T-helper 2 cell treated with Interferon-gamma antibody and Interleukin-4, amounts not matched to agents 5 μg/mL and 100 μg/mL, for 36 hours (primary cell): ENCODE measurements at regions not wholly inside any gene's neighbourhood (a gene's known extent, or its start where the extent isn't known, plus 50 kb on each side); places are given as distances from the start of the nearest gene placed in this dataset.
"Not testable (repeated sequence)": the region's sequence is repeated elsewhere in the genome, so short reads cannot be mapped to it uniquely, and the experiment has no call there.

ENCODE experiments used
- DNase-seq: peaks from one replicate; pipeline ENCODE4 v3.0.0; 2021; ENCODE audit warnings: low spot score
- H3K27ac Mint-ChIP-seq: one replicate; pipeline ENCODE4 v1.8.0; 2021; ENCODE audit warnings: mild to moderate bottlenecking, mixed read lengths
- H3K27me3 Mint-ChIP-seq: one replicate; pipeline ENCODE4 v1.8.0; 2021; ENCODE audit warnings: low read depth, mixed read lengths
- H3K36me3 Mint-ChIP-seq: one replicate; pipeline ENCODE4 v1.8.0; 2021; ENCODE audit warnings: low read depth, mixed read lengths
- H3K4me1 Mint-ChIP-seq: one replicate; pipeline ENCODE4 v1.8.0; 2021; ENCODE audit warnings: low read depth, mixed read lengths
- H3K4me3 Mint-ChIP-seq: one replicate; pipeline ENCODE4 v1.8.0; 2022; ENCODE audit warnings: mild to moderate bottlenecking, moderate library complexity, mixed read lengths
- H3K9me3 Mint-ChIP-seq: one replicate; pipeline ENCODE4 v1.8.0; 2021; ENCODE audit warnings: mixed read lengths

GRCh38 chr2:2581331-2582159, 250.5 kb upstream of the MYT1L start:
- H3K36me3 Mint-ChIP-seq, result no peaks in the 10 kb centered on the region
- no peak for DNase-seq
- no peaks in the 10 kb centered on the region for H3K9me3 Mint-ChIP-seq
- no peaks in the 10 kb centered on the region for H3K27me3 Mint-ChIP-seq
- H3K27ac Mint-ChIP-seq, result no peak overlapping the region
- H3K4me1 Mint-ChIP-seq, result no peaks in the 10 kb centered on the region
- no peak overlapping the region for H3K4me3 Mint-ChIP-seq

GRCh38 chr2:2580841-2581240, 249.8 kb upstream of the MYT1L start:
- H3K27me3 Mint-ChIP-seq, DNase-seq, H3K27ac Mint-ChIP-seq, H3K4me1 Mint-ChIP-seq, H3K9me3 Mint-ChIP-seq, H3K36me3 Mint-ChIP-seq, H3K4me3 Mint-ChIP-seq: not testable (repeated sequence)

GRCh38 chr2:2580341-2580740, 249.3 kb upstream of the MYT1L start:
- H3K27ac Mint-ChIP-seq, result no peak overlapping the region

GRCh38 chr2:2579814-2580213, 248.7 kb upstream of the MYT1L start:
- Mint-ChIP-seq H3K9me3 (no peaks in the 10 kb centered on the region), H3K27me3 (no peaks in the 10 kb centered on the region), H3K4me3 (no peak overlapping the region), H3K36me3 (no peaks in the 10 kb centered on the region), H3K4me1 (no peaks in the 10 kb centered on the region), H3K27ac (no peak overlapping the region)
- no peak for DNase-seq

More at GRCh38 chr2:2580341-2580740, 249.3 kb upstream of the MYT1L start:
- no peak overlapping the region for H3K4me3 Mint-ChIP-seq
- H3K4me1 Mint-ChIP-seq, result no peaks in the 10 kb centered on the region
- H3K9me3 Mint-ChIP-seq, result no peaks in the 10 kb centered on the region
- H3K27me3 Mint-ChIP-seq, result no peaks in the 10 kb centered on the region
- no peaks in the 10 kb centered on the region for H3K36me3 Mint-ChIP-seq
- no peak for DNase-seq

GRCh38 chr2:2577407-2577831, 246.3 kb upstream of the MYT1L start:
- DNase-seq, result no peak
- H3K36me3 Mint-ChIP-seq, result no peaks in the 10 kb centered on the region
- H3K9me3 Mint-ChIP-seq, result no peaks in the 10 kb centered on the region
- no peak overlapping the region for H3K4me3 Mint-ChIP-seq
- no peaks in the 10 kb centered on the region for H3K4me1 Mint-ChIP-seq
- H3K27me3 Mint-ChIP-seq, result no peaks in the 10 kb centered on the region
- no peak overlapping the region for H3K27ac Mint-ChIP-seq

GRCh38 chr2:2575870-2576386, 244.9 kb upstream of the MYT1L start:
- H3K4me1 Mint-ChIP-seq, result no peaks in the 10 kb centered on the region
- no peaks in the 10 kb centered on the region for H3K9me3 Mint-ChIP-seq
- no peaks in the 10 kb centered on the region for H3K27me3 Mint-ChIP-seq
- H3K36me3 Mint-ChIP-seq, result no peaks in the 10 kb centered on the region
- no peak overlapping the region for H3K27ac Mint-ChIP-seq
- DNase-seq, result no peak
- no peak overlapping the region for H3K4me3 Mint-ChIP-seq

- no peaks in the 10 kb centered on the region for H3K4me1 Mint-ChIP-seq
- no peaks in the 10 kb centered on the region for H3K36me3 Mint-ChIP-seq
- no peak overlapping the region for H3K4me3 Mint-ChIP-seq
Observed at GRCh38 chr2:2575181-2575577, 244.1 kb upstream of the MYT1L start.

GRCh38 chr2:2574401-2575180, 243.5 kb upstream of the MYT1L start:
- H3K27me3 Mint-ChIP-seq, result no peaks in the 10 kb centered on the region
- no peak overlapping the region for H3K27ac Mint-ChIP-seq
- DNase-seq, result no peak
- no peak overlapping the region for H3K4me3 Mint-ChIP-seq
- H3K4me1 Mint-ChIP-seq, result no peaks in the 10 kb centered on the region
- H3K36me3 Mint-ChIP-seq, result no peaks in the 10 kb centered on the region
- H3K9me3 Mint-ChIP-seq, result no peaks in the 10 kb centered on the region

More at GRCh38 chr2:2575181-2575577, 244.1 kb upstream of the MYT1L start:
- no peaks in the 10 kb centered on the region for H3K9me3 Mint-ChIP-seq
- no peak overlapping the region for H3K27ac Mint-ChIP-seq
- DNase-seq, result no peak
- no peaks in the 10 kb centered on the region for H3K27me3 Mint-ChIP-seq

GRCh38 chr2:2573658-2574293, 242.7 kb upstream of the MYT1L start:
- no peak for DNase-seq
- no peaks in the 10 kb centered on the region for H3K36me3 Mint-ChIP-seq
- no peak overlapping the region for H3K27ac Mint-ChIP-seq
- no peaks in the 10 kb centered on the region for H3K4me1 Mint-ChIP-seq
- no peaks in the 10 kb centered on the region for H3K9me3 Mint-ChIP-seq
- H3K4me3 Mint-ChIP-seq, result no peak overlapping the region
- H3K27me3 Mint-ChIP-seq, result no peaks in the 10 kb centered on the region

- H3K9me3 Mint-ChIP-seq, result no peaks in the 10 kb centered on the region
- DNase-seq, result no peak
- no peak overlapping the region for H3K27ac Mint-ChIP-seq
- no peaks in the 10 kb centered on the region for H3K27me3 Mint-ChIP-seq
- no peak overlapping the region for H3K4me3 Mint-ChIP-seq
- H3K4me1 Mint-ChIP-seq, result no peaks in the 10 kb centered on the region
- no peaks in the 10 kb centered on the region for H3K36me3 Mint-ChIP-seq
Observed at GRCh38 chr2:2573205-2573604, 242.1 kb upstream of the MYT1L start.

- Mint-ChIP-seq H3K27me3 (no peaks in the 10 kb centered on the region), H3K4me3 (no peak overlapping the region), H3K27ac (no peak overlapping the region), H3K9me3 (no peaks in the 10 kb centered on the region), H3K36me3 (no peaks in the 10 kb centered on the region), H3K4me1 (no peaks in the 10 kb centered on the region)
- no peak for DNase-seq
Observed at GRCh38 chr2:2572393-2573204, 241.5 kb upstream of the MYT1L start.

- Mint-ChIP-seq H3K4me3 (no peak overlapping the region), H3K9me3 (no peaks in the 10 kb centered on the region), H3K27ac (no peak overlapping the region), H3K4me1 (no peaks in the 10 kb centered on the region), H3K27me3 (no peaks in the 10 kb centered on the region), H3K36me3 (no peaks in the 10 kb centered on the region)
- DNase-seq, result no peak
Observed at GRCh38 chr2:2571301-2572150, 240.5 kb upstream of the MYT1L start.

- Mint-ChIP-seq H3K4me3 (no peak overlapping the region), H3K9me3 (no peaks in the 10 kb centered on the region), H3K27ac (no peak overlapping the region), H3K36me3 (no peaks in the 10 kb centered on the region), H3K27me3 (no peaks in the 10 kb centered on the region), H3K4me1 (no peaks in the 10 kb centered on the region)
- no peak for DNase-seq
Observed at GRCh38 chr2:2570871-2571270, 239.8 kb upstream of the MYT1L start.
